CD4-positive, alpha-beta T cell treated with Interleukin-6 at 100 ng/mL for 8 hours (primary cell): ENCODE measurements at regions not wholly inside any gene's neighbourhood (a gene's known extent, or its start where the extent isn't known, plus 50 kb on each side); places are given as distances from the start of the nearest gene placed in this dataset.
"Not testable (repeated sequence)": the region's sequence is repeated elsewhere in the genome, so short reads cannot be mapped to it uniquely, and the experiment has no call there.

ENCODE experiments used
- DNase-seq: peaks from one replicate; pipeline ENCODE4 v3.0.0-alpha.2; 2020; ENCODE audit warnings: mixed read lengths, low spot score

GRCh38 chr2:64795024-64795592 lies 141.4 kb upstream of the SERTAD2 start:
- DNase-seq: no peak

- no peak for DNase-seq
Measured at GRCh38 chr2:64796926-64797325, 143.2 kb upstream of the SERTAD2 start.

- no peak for DNase-seq
Measured at GRCh38 chr2:64797881-64798575, 144.3 kb upstream of the SERTAD2 start.

GRCh38 chr2:64799592-64800252 lies 146.0 kb upstream of the SERTAD2 start:
- DNase-seq: no peak

- no peak for DNase-seq
Measured at GRCh38 chr2:64803776-64804175, 150.1 kb upstream of the SERTAD2 start.

GRCh38 chr2:64804651-64805050 lies 150.9 kb upstream of the SERTAD2 start:
- no peak for DNase-seq

- DNase-seq: no peak
Measured at GRCh38 chr2:64807417-64807816, 153.7 kb upstream of the SERTAD2 start.

GRCh38 chr2:64808092-64808491 lies 154.4 kb upstream of the SERTAD2 start:
- DNase-seq: no peak

- DNase-seq: no peak
Measured at GRCh38 chr2:64808754-64809153, 155.0 kb upstream of the SERTAD2 start.

GRCh38 chr2:64809216-64809615 lies 155.5 kb upstream of the SERTAD2 start:
- no peak for DNase-seq

- DNase-seq: no peak
Measured at GRCh38 chr2:64812285-64812684, 158.6 kb upstream of the SERTAD2 start.

GRCh38 chr2:64814007-64814406 lies 160.3 kb upstream of the SERTAD2 start:
- DNase-seq: no peak

- not testable (repeated sequence) for DNase-seq
Measured at GRCh38 chr2:64816526-64816925, 162.8 kb upstream of the SERTAD2 start.

GRCh38 chr2:64817453-64817852 lies 163.7 kb upstream of the SERTAD2 start:
- no peak for DNase-seq

GRCh38 chr2:64818664-64819060 lies 164.9 kb upstream of the SERTAD2 start:
- DNase-seq: no peak

- no peak for DNase-seq
Measured at GRCh38 chr2:64819361-64819760, 165.6 kb upstream of the SERTAD2 start.

- peak; percentile 81 for DNase-seq
Measured at GRCh38 chr2:64819774-64820688, 166.3 kb upstream of the SERTAD2 start.

- no peak for DNase-seq
Measured at GRCh38 chr2:64820901-64821300, 167.2 kb upstream of the SERTAD2 start.

- no peak for DNase-seq
Measured at GRCh38 chr2:64823794-64824193, 165.4 kb upstream of the SLC1A4 start.

GRCh38 chr2:64825831-64826491 lies 163.2 kb upstream of the SLC1A4 start:
- no peak for DNase-seq

- DNase-seq: no peak
Measured at GRCh38 chr2:64826703-64827102, 162.5 kb upstream of the SLC1A4 start.

- DNase-seq: no peak
Measured at GRCh38 chr2:64828261-64828660, 160.9 kb upstream of the SLC1A4 start.
